Loucy (cell line): ENCODE measurements at regions not wholly inside any gene's neighbourhood (a gene's known extent, or its start where the extent isn't known, plus 50 kb on each side); places are given as distances from the start of the nearest gene placed in this dataset.

ENCODE experiments used
- H2AFZ ChIP-seq: fragments of 200-600 bp; sonication (generic); 2 replicates; pipeline ENCODE4 v1.6.0; 2016; ENCODE audit warnings: antibody characterized with exemption, mild to moderate bottlenecking, low read length, moderate library complexity
- H3F3A ChIP-seq: fragments of 200-600 bp; 2 replicates; pipeline ENCODE4 v1.6.0; 2016; ENCODE audit warnings: antibody characterized with exemption, low read depth, mild to moderate bottlenecking
- H3K27me3 ChIP-seq: fragments of 200-600 bp; sonication (generic); 2 replicates; pipeline ENCODE4 v1.6.1; 2014; ENCODE audit warnings: low read length, mild to moderate bottlenecking; ENCODE audit not compliant: insufficient read depth, poor library complexity, severe bottlenecking
- H3K36me3 ChIP-seq: fragments of 200-600 bp; sonication (generic); 2 replicates; pipeline ENCODE4 v1.6.1; 2016; ENCODE audit warnings: low read length; ENCODE audit not compliant: insufficient read depth
- H3K4me1 ChIP-seq: fragments of 200-600 bp; sonication (generic); 2 replicates; pipeline ENCODE4 v1.5.1; 2014; ENCODE audit warnings: low read length, mild to moderate bottlenecking; ENCODE audit not compliant: insufficient read depth, poor library complexity, severe bottlenecking
- H3K4me2 ChIP-seq: fragments of 200-600 bp; sonication (generic); 2 replicates; pipeline ENCODE4 v1.6.0; 2014; ENCODE audit warnings: antibody characterized with exemption, low read length, low read depth, mild to moderate bottlenecking; ENCODE audit not compliant: poor library complexity, severe bottlenecking
- H3K4me3 ChIP-seq: fragments of 200-600 bp; sonication (generic); 2 replicates; pipeline ENCODE4 v1.5.1; 2014; ENCODE audit warnings: low read length, mild to moderate bottlenecking, mixed read lengths; ENCODE audit not compliant: poor library complexity, severe bottlenecking
- H3K79me2 ChIP-seq: fragments of 200-600 bp; sonication (generic); 2 replicates; pipeline ENCODE4 v1.6.1; 2014; ENCODE audit warnings: low read length; ENCODE audit not compliant: insufficient read depth
- H3K9ac ChIP-seq: fragments of 200-600 bp; sonication (generic); 2 replicates; pipeline ENCODE4 v1.6.0; 2014; ENCODE audit warnings: mild to moderate bottlenecking, low read depth, low read length, moderate library complexity; ENCODE audit not compliant: poor library complexity, severe bottlenecking
- H3K9me2 ChIP-seq: fragments of 200-600 bp; sonication (generic); replicated peaks from 2 replicates; pipeline ENCODE4 v1.6.1; 2016; ENCODE audit warnings: low read depth, low read length, mixed read lengths
- H3K9me3 ChIP-seq: fragments of 200-600 bp; sonication (generic); 2 replicates; pipeline ENCODE4 v1.6.1; 2014; ENCODE audit warnings: mild to moderate bottlenecking, antibody characterized with exemption, low read length, low read depth; ENCODE audit not compliant: insufficient read depth
- H4K20me1 ChIP-seq: fragments of 200-600 bp; sonication (generic); 2 replicates; pipeline ENCODE4 v1.6.0; 2014; ENCODE audit warnings: antibody characterized with exemption, low read length, mild to moderate bottlenecking; ENCODE audit not compliant: insufficient read depth, poor library complexity, severe bottlenecking
- EZH2phosphoT487 ChIP-seq: fragments of 200-600 bp; IDR thresholded peaks from 2 replicates; pipeline ENCODE4 v1.6.1; 2018; ENCODE audit warnings: antibody characterized with exemption, mild to moderate bottlenecking, moderate library complexity, borderline replicate concordance
- TF ChIP-seq, protein P1 (sequence below): fragments of 200-600 bp; sonication (generic); conservative IDR thresholded peaks from 2 replicates; pipeline ENCODE4 v1.5.1; 2014; ENCODE audit warnings: mild to moderate bottlenecking, antibody characterized with exemption, low read length

DNA sequence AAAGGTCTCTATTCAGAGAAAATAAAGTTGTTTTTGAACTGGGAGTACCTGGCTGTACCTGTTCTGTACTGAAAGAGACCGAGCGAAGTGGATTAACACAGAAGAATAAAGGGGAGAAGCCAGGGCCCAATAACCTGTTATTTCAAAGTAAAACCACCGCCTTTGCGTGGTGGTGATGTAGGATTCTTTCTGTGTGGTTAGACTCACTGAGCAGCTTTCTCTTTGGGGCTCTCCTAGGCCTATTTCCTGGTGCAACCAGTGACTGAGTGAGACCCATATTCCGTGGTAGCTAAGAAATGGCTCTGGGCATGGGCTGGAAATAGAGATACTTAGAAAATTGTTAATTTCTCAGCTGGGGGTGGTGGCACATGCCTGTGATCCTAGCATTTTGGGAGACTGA, 99.9 kb downstream of the XCL2 start:
- Histone ChIP-seq H3K4me3 (no peak overlapping the region), H2AFZ (no peak overlapping the region), H3F3A (no peaks in the 10 kb centered on the region), H3K36me3 (no peaks in the 10 kb centered on the region), H3K4me2 (no peak overlapping the region), H3K27me3 (no peaks in the 10 kb centered on the region), H3K9me3 (no peaks in the 10 kb centered on the region), H3K79me2 (no peaks in the 10 kb centered on the region), H4K20me1 (no peaks in the 10 kb centered on the region), H3K9me2 (no peaks in the 10 kb centered on the region), H3K9ac (no peak overlapping the region), H3K4me1 (peaks cover 23% of the 10 kb centered on the region)
- TF ChIP-seq EZH2phosphoT487: no peak
- TF ChIP-seq, protein P1, sequence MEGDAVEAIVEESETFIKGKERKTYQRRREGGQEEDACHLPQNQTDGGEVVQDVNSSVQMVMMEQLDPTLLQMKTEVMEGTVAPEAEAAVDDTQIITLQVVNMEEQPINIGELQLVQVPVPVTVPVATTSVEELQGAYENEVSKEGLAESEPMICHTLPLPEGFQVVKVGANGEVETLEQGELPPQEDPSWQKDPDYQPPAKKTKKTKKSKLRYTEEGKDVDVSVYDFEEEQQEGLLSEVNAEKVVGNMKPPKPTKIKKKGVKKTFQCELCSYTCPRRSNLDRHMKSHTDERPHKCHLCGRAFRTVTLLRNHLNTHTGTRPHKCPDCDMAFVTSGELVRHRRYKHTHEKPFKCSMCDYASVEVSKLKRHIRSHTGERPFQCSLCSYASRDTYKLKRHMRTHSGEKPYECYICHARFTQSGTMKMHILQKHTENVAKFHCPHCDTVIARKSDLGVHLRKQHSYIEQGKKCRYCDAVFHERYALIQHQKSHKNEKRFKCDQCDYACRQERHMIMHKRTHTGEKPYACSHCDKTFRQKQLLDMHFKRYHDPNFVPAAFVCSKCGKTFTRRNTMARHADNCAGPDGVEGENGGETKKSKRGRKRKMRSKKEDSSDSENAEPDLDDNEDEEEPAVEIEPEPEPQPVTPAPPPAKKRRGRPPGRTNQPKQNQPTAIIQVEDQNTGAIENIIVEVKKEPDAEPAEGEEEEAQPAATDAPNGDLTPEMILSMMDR: no peak

DNA sequence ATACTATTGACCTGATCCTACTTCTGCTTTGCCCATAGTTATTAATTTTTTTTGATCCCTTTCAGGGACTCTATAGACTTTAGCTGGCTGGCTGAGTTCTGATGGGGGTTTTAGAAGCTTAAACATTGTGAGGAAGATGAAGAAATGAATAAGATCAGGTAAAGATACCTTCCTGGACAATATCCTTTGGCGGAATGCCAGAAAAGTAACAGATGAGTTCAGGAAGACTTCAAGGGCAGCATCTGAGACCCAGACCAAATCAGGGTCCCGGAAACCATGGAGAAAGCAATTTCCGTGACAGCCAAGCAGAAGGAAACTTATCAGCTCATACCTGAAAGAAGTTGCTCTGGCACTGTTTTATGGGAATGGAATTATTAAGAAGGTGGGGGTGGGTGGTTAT, 100.4 kb downstream of the XCL2 start:
- Histone ChIP-seq H3K4me2 (no peak overlapping the region), H4K20me1 (no peaks in the 10 kb centered on the region), H3K9me3 (no peaks in the 10 kb centered on the region), H3K9me2 (no peaks in the 10 kb centered on the region), H3K79me2 (no peaks in the 10 kb centered on the region), H3K36me3 (no peaks in the 10 kb centered on the region), H3K9ac (no peak overlapping the region), H3K4me1 (peaks cover 23% of the 10 kb centered on the region), H3F3A (no peaks in the 10 kb centered on the region), H2AFZ (no peak overlapping the region), H3K27me3 (no peaks in the 10 kb centered on the region), H3K4me3 (no peak overlapping the region)
- TF ChIP-seq EZH2phosphoT487: no peak
- TF ChIP-seq, protein P1: no peak

GRCh38 chr1:168442931-168443330, 100.9 kb downstream of the XCL2 start:
- Histone ChIP-seq H3K79me2 (no peaks in the 10 kb centered on the region), H2AFZ (no peak overlapping the region), H3K27me3 (no peaks in the 10 kb centered on the region), H3K36me3 (no peaks in the 10 kb centered on the region), H3K4me3 (no peak overlapping the region), H4K20me1 (no peaks in the 10 kb centered on the region), H3K4me1 (peaks cover 23% of the 10 kb centered on the region), H3F3A (no peaks in the 10 kb centered on the region), H3K4me2 (no peak overlapping the region), H3K9ac (no peak overlapping the region), H3K9me2 (no peaks in the 10 kb centered on the region), H3K9me3 (no peaks in the 10 kb centered on the region)
- TF ChIP-seq, protein P1: no peak
- no peak for TF ChIP-seq EZH2phosphoT487
